ENCODE measurements at regions not wholly inside any gene's neighbourhood (a gene's known extent, or its start where the extent isn't known, plus 50 kb on each side); places are given as distances from the start of the nearest gene placed in this dataset.

DNA sequence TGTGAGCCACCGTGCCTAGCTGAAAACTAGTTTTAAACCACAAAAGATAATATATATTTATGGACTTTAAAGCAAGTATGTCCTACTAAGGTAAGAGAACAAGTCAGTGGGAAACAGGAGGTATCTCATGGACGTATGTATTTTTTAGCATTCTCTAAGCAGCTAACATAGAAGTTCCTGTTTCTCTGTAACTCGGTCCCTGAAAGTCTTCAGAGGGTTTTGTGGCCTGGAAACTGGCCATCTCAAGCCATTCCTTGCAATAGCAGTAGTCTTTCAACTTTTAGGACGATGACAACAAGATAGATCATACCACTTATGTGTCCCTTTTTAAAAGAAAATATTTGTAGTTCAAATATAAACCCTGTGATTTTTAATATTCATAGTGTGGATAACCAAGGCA, 95.6 kb upstream of the RALGAPA2 start:
- no peak for TF ChIP-seq POLR2A (IDR thresholded peaks at IDR 0.05)
- TF ChIP-seq, protein P1, sequence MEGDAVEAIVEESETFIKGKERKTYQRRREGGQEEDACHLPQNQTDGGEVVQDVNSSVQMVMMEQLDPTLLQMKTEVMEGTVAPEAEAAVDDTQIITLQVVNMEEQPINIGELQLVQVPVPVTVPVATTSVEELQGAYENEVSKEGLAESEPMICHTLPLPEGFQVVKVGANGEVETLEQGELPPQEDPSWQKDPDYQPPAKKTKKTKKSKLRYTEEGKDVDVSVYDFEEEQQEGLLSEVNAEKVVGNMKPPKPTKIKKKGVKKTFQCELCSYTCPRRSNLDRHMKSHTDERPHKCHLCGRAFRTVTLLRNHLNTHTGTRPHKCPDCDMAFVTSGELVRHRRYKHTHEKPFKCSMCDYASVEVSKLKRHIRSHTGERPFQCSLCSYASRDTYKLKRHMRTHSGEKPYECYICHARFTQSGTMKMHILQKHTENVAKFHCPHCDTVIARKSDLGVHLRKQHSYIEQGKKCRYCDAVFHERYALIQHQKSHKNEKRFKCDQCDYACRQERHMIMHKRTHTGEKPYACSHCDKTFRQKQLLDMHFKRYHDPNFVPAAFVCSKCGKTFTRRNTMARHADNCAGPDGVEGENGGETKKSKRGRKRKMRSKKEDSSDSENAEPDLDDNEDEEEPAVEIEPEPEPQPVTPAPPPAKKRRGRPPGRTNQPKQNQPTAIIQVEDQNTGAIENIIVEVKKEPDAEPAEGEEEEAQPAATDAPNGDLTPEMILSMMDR (IDR thresholded peaks at IDR 0.05) = no peak

Data from adrenal gland (tissue), 5 donors.